Vagina (tissue), 2 donors: ENCODE measurements at regions not wholly inside any gene's neighbourhood (a gene's known extent, or its start where the extent isn't known, plus 50 kb on each side); places are given as distances from the start of the nearest gene placed in this dataset.

Experiments used
- POLR2A ChIP-seq, 2 donors: fragments of 450-650 bp; IDR thresholded peaks; one replicate each; pipeline ENCODE4 v1.6.1; 2017; ENCODE audit warnings: antibody characterized with exemption in 2 of 2, mild to moderate bottlenecking in 2 of 2, moderate library complexity in 2 of 2
- TF ChIP-seq, protein P1 (sequence below), 3 experiments: fragments of 450-650 bp in 2 of 3; fragments of 200-600 bp in 1 of 3; sonication (generic) in 1 of 3; IDR thresholded peaks; one replicate each; pipeline ENCODE4 v1.5.1; 2017 to 2019; ENCODE audit warnings: antibody characterized with exemption in 3 of 3, mild to moderate bottlenecking in 2 of 3, moderate library complexity in 2 of 3

DNA sequence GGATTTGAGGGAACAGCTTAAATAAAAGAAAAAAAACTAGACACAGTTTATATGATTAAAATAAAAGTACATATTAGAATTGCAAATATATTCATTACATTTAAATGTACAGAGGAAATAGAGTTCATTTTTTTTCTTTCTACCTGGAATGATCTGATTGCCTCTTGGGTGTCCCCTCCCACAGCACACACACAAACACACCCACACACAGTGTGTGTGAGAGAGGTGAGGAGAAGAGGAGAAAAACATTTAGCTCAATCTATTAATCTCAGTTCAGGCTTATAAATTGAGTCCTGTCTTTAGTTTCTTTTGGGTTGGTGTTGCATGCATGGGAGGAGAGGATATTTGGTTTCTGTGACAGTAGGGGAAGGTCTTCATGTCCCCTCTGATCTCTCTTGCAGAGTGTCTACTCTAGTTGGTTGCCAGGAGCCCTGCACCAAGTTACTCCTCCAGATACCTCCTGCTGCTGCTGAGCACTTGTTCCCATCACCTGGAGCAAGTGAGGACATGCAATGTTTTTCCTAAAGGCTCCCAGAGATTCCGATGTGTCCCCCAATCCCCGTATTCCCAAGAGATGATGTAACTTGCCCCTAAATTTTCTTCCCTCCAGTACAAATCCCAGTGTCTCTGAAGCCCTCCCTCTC, 50.8 kb upstream of the REG3A start:
- no peak for TF ChIP-seq POLR2A (IDR thresholded peaks at IDR 0.05)
- TF ChIP-seq, protein P1, sequence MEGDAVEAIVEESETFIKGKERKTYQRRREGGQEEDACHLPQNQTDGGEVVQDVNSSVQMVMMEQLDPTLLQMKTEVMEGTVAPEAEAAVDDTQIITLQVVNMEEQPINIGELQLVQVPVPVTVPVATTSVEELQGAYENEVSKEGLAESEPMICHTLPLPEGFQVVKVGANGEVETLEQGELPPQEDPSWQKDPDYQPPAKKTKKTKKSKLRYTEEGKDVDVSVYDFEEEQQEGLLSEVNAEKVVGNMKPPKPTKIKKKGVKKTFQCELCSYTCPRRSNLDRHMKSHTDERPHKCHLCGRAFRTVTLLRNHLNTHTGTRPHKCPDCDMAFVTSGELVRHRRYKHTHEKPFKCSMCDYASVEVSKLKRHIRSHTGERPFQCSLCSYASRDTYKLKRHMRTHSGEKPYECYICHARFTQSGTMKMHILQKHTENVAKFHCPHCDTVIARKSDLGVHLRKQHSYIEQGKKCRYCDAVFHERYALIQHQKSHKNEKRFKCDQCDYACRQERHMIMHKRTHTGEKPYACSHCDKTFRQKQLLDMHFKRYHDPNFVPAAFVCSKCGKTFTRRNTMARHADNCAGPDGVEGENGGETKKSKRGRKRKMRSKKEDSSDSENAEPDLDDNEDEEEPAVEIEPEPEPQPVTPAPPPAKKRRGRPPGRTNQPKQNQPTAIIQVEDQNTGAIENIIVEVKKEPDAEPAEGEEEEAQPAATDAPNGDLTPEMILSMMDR (IDR thresholded peaks at IDR 0.05) = no peak
